Breast epithelium (tissue), 3 donors: ENCODE measurements at regions not wholly inside any gene's neighbourhood (a gene's known extent, or its start where the extent isn't known, plus 50 kb on each side); places are given as distances from the start of the nearest gene placed in this dataset.

Source experiments
- CTCF ChIP-seq, 3 donors: fragments of 450-650 bp; IDR thresholded peaks; one replicate each; pipeline ENCODE4 v1.5.1; 2016 to 2017; ENCODE audit warnings: antibody characterized with exemption in 3 of 3, mild to moderate bottlenecking in 3 of 3, moderate library complexity in 3 of 3
- POLR2AphosphoS5 ChIP-seq, 3 donors: sonication (generic); formaldehyde crosslinking; IDR thresholded peaks; one replicate each; pipeline ENCODE4 v1.6.1; 2017; ENCODE audit warnings: antibody characterized with exemption in 3 of 3

- no peak for TF ChIP-seq CTCF (IDR thresholded peaks at IDR 0.05)
- no peak for TF ChIP-seq POLR2AphosphoS5 (IDR thresholded peaks at IDR 0.05)
Observed at GRCh38 chr11:119484741-119485605, 62.0 kb upstream of the THY1 start.
